HepG2 (cell line): ENCODE measurements at regions not wholly inside any gene's neighbourhood (a gene's known extent, or its start where the extent isn't known, plus 50 kb on each side); places are given as distances from the start of the nearest gene placed in this dataset.

Experiments used
- ATAC-seq: fragments of 200-7000 bp; cut with Tn5 transposase; 3 replicates; pipeline ENCODE4 v1.9.1; 2020; ENCODE audit warnings: mild to moderate bottlenecking, moderate library complexity
- BruUV-seq: library from RNA; stranded (reverse); fragments of 400-500 nt; replicated peaks from 2 replicates; lab custom pipeline; 2021; lab: Mats Ljungman, UMichigan
- CTCF ChIA-PET: fragments of 300-600 bp; formaldehyde crosslinking; extraction: SDS; loops from one replicate; lab custom pipeline; 2021; ENCODE audit warnings: low total read pairs, inconsistent platforms, low intra/inter-chr PET ratio; lab: Yijun Ruan, JAX
- POLR2A ChIA-PET: fragments of 350-600 bp; sonication (Branson Sonifier 250); formaldehyde crosslinking; loops from one replicate; lab custom pipeline; 2020; ENCODE audit warnings: antibody characterized with exemption, inconsistent platforms; lab: Yijun Ruan, JAX
- DNase-seq: peaks from one replicate; pipeline ENCODE4 v3.0.0-alpha.2; 2015; ENCODE audit warnings: low spot score
- FAIRE-seq: peaks from 3 replicates; lab custom pipeline; 2011; peaks lifted over from hg19 to GRCh38; lab: Jason Lieb, UNC
- H2AFZ ChIP-seq: one replicate; pipeline ENCODE4 v1.6.1; 2011; ENCODE audit warnings: low read length, inconsistent platforms
- H3K27ac ChIP-seq: fragments of 300-600 bp; 3 replicates; pipeline ENCODE4 v1.8.0; 2011; ENCODE audit warnings: mixed run types, mild to moderate bottlenecking, mixed read lengths, low read length, inconsistent platforms; ENCODE audit not compliant: insufficient read depth; ENCODE audit errors: extremely low read length
- H3K27me3 ChIP-seq, 2 experiments: fragments of 200-600 bp in 1 of 2; 2 replicates in 1 of 2; 3 replicates in 1 of 2; pipeline versions ENCODE4 v1.6.0 to v1.8.0; 2011; ENCODE audit warnings: low read length in 2 of 2, mild to moderate bottlenecking in 2 of 2, moderate library complexity in 2 of 2, inconsistent platforms in 1 of 2; ENCODE audit not compliant: insufficient read depth in 2 of 2, control insufficient read depth in 1 of 2
- H3K36me3 ChIP-seq, 2 experiments: fragments of 200-600 bp in 1 of 2; replicated peaks in 1 of 2; 2 replicates in 1 of 2; 3 replicates in 1 of 2; pipeline versions ENCODE4 v1.5.1 to v1.8.0; 2011; ENCODE audit warnings: low read length in 2 of 2, inconsistent platforms in 1 of 2; ENCODE audit not compliant: insufficient read depth in 2 of 2, control insufficient read depth in 1 of 2
- H3K4me1 ChIP-seq: 2 replicates; pipeline ENCODE4 v1.5.1; 2012; ENCODE audit warnings: low read length, inconsistent platforms; ENCODE audit not compliant: insufficient read depth
- H3K4me2 ChIP-seq: 2 replicates; pipeline ENCODE4 v1.6.0; 2011; ENCODE audit warnings: low read depth, low read length, inconsistent platforms
- H3K4me3 ChIP-seq, 3 experiments: fragments of 200-600 bp in 1 of 3; sonication (generic), shearing (Covaris generic) in 1 of 3; replicated peaks in 1 of 3; 2 replicates each; pipeline ENCODE4 v1.5.1; 2011 to 2016; ENCODE audit warnings: low read length in 3 of 3, inconsistent platforms in 2 of 3, low read depth in 2 of 3, mild to moderate bottlenecking in 2 of 3, control low read depth in 1 of 3, mixed read lengths in 1 of 3; ENCODE audit not compliant: insufficient read depth in 1 of 3
- H3K79me2 ChIP-seq: one replicate; pipeline ENCODE4 v1.6.1; 2011; ENCODE audit warnings: low read length, inconsistent platforms; ENCODE audit not compliant: insufficient read depth
- H3K9ac ChIP-seq: 2 replicates; pipeline ENCODE4 v1.6.0; 2011; ENCODE audit warnings: mild to moderate bottlenecking, low read depth, low read length, inconsistent platforms; ENCODE audit not compliant: insufficient read depth
- H3K9me3 ChIP-seq: 2 replicates; pipeline ENCODE4 v1.5.1; 2012; ENCODE audit warnings: mild to moderate bottlenecking, low read length
- H4K20me1 ChIP-seq: 2 replicates; pipeline ENCODE4 v1.6.0; 2011; ENCODE audit warnings: inconsistent platforms, mild to moderate bottlenecking, low read length, moderate library complexity; ENCODE audit not compliant: insufficient read depth
- FOSL2 ChIP-seq: sonication (generic); formaldehyde crosslinking; IDR thresholded peaks from 2 replicates; pipeline ENCODE4 v1.4.0; 2020; ENCODE audit warnings: missing genetic modification reagents
- GATAD2A ChIP-seq: IDR thresholded peaks from 2 replicates; pipeline ENCODE4 v1.6.1; 2016
- JARID2 ChIP-seq: sonication (generic); formaldehyde crosslinking; IDR thresholded peaks from 2 replicates; pipeline ENCODE4 v1.8.1; 2023; ENCODE audit warnings: missing genetic modification reagents, inconsistent platforms; ENCODE audit not compliant: insufficient replicate concordance
- KLF13 ChIP-seq: sonication (generic); formaldehyde crosslinking; IDR thresholded peaks from 2 replicates; pipeline ENCODE4 v1.4.0; 2020; ENCODE audit warnings: mild to moderate bottlenecking, missing genetic modification reagents
- NCOA5 ChIP-seq: sonication (generic); formaldehyde crosslinking; IDR thresholded peaks from 2 replicates; pipeline ENCODE4 v1.4.0; 2020; ENCODE audit warnings: missing genetic modification reagents
- NFE2 ChIP-seq: sonication (generic); formaldehyde crosslinking; IDR thresholded peaks from 2 replicates; pipeline ENCODE4 v1.4.0; 2020; ENCODE audit warnings: missing genetic modification reagents
- SAFB2 ChIP-seq: sonication (generic); formaldehyde crosslinking; IDR thresholded peaks from 2 replicates; pipeline ENCODE4 v1.5.1; 2020; ENCODE audit warnings: missing genetic modification reagents, low read depth, mild to moderate bottlenecking, borderline replicate concordance
- SNAPC2 ChIP-seq: sonication (generic); formaldehyde crosslinking; IDR thresholded peaks from 2 replicates; pipeline ENCODE4 v1.8.1; 2022; ENCODE audit warnings: mild to moderate bottlenecking, missing genetic modification reagents
- SPEN ChIP-seq: sonication (generic); formaldehyde crosslinking; IDR thresholded peaks from 2 replicates; pipeline ENCODE4 v1.5.1; 2020; ENCODE audit warnings: low read depth, mild to moderate bottlenecking, missing genetic modification reagents
- TOPORS ChIP-seq: sonication (generic); formaldehyde crosslinking; IDR thresholded peaks from 2 replicates; pipeline ENCODE4 v1.8.0; 2023; ENCODE audit warnings: mild to moderate bottlenecking, missing genetic modification reagents
- ZFP36 ChIP-seq: fragments of 150-350 bp; IDR thresholded peaks from 2 replicates; pipeline ENCODE4 v1.6.1; 2018; ENCODE audit warnings: borderline replicate concordance, low read length, low read depth; ENCODE audit not compliant: partially characterized antibody
- ZNF382 ChIP-seq: sonication (generic); formaldehyde crosslinking; IDR thresholded peaks from 2 replicates; pipeline ENCODE4 v1.5.0; 2020; ENCODE audit warnings: missing genetic modification reagents, mild to moderate bottlenecking, borderline replicate concordance
- ZNF383 ChIP-seq: sonication (generic); formaldehyde crosslinking; IDR thresholded peaks from 2 replicates; pipeline ENCODE4 v1.4.0; 2020; ENCODE audit warnings: missing genetic modification reagents, mild to moderate bottlenecking, borderline replicate concordance
- WGBS: methylation state at CpG from one replicate; pipeline ENCODE4 v1.1.6; 2017; ENCODE audit warnings: low lambda C conversion rate; 5-methylcytosine and 5-hydroxymethylcytosine counted together
- in situ Hi-C: cut with HindIII; loops from 2 replicates; pipeline ENCODE4 v1.10.0; 2017; ENCODE audit warnings: low pct_unique_long_range_greater_than_20kb; ENCODE audit not compliant: extremely low pct_ligation_motif_present
- intact Hi-C: fragments of 100-400 bp; cut with micrococcal nuclease; formaldehyde crosslinking; loops from one replicate; pipeline ENCODE4 v1.10.0; 2022; ENCODE audit not compliant: unreplicated experiment
- TF ChIP-seq, protein P1 (sequence below): sonication (generic); formaldehyde crosslinking; IDR thresholded peaks from 2 replicates; pipeline ENCODE4 v1.8.1; 2023; ENCODE audit warnings: missing genetic modification reagents, inconsistent platforms, borderline replicate concordance
- TF ChIP-seq, protein P2 (sequence below): sonication (generic); formaldehyde crosslinking; IDR thresholded peaks from 2 replicates; pipeline ENCODE4 v1.5.0; 2020; ENCODE audit warnings: mild to moderate bottlenecking, missing genetic modification reagents, moderate library complexity

GRCh38 chr12:70154960-70155589 lies 88.2 kb upstream of the CNOT2 start:
- H3K4me1 ChIP-seq = no peaks in the 10 kb centered on the region
- no peak overlapping the region for H3K4me3 ChIP-seq
- in situ Hi-C loops = no loop called here
- H3K4me2 ChIP-seq = no peak overlapping the region
- peak; percentile 80 for TF ChIP-seq ZFP36
- no peak for TF ChIP-seq JARID2 (CRISPR knock-in tag)
- no peak overlapping the region for H3K27ac ChIP-seq
- FAIRE-seq (no peak), DNase-seq (no peak), ATAC-seq (no peak)
- intact Hi-C loops = no loop called here
- peaks cover 56% of the 10 kb centered on the region for H3K9me3 ChIP-seq
- H3K79me2 ChIP-seq = no peaks in the 10 kb centered on the region
- H2AFZ ChIP-seq = no peak overlapping the region
- no peaks in the 10 kb centered on the region for H3K27me3 ChIP-seq
- ChIA-PET POLR2A (no interaction called here), CTCF (no interaction called here)
- H3K36me3 ChIP-seq = no peaks in the 10 kb centered on the region
- no TSS peak for BruUV-seq
- no peaks in the 10 kb centered on the region for H4K20me1 ChIP-seq
- H3K9ac ChIP-seq = no peak overlapping the region

GRCh38 chr12:70157099-70157498 lies 86.1 kb upstream of the CNOT2 start:
- Histone ChIP-seq H3K9me3 (peaks cover 68% of the 10 kb centered on the region), H3K4me2 (no peak overlapping the region), H3K79me2 (no peaks in the 10 kb centered on the region), H3K36me3 (no peaks in the 10 kb centered on the region), H2AFZ (no peak overlapping the region), H3K4me1 (no peaks in the 10 kb centered on the region), H3K27ac (no peak overlapping the region), H3K9ac (no peak overlapping the region), H4K20me1 (no peaks in the 10 kb centered on the region), H3K4me3 (no peak overlapping the region), H3K27me3 (no peaks in the 10 kb centered on the region)
- no peak for DNase-seq
- CTCF ChIA-PET = no interaction called here
- no peak for FAIRE-seq
- ATAC-seq = no peak
- in situ Hi-C loops = no loop called here
- no TSS peak for BruUV-seq
- intact Hi-C loops = no loop called here
- WGBS = 0% methylated on average over 1 of the region's 1 CpG
- POLR2A ChIA-PET = no interaction called here
- TF ChIP-seq SPEN (no peak), KLF13 (CRISPR knock-in tag) (no peak), FOSL2 (CRISPR knock-in tag) (no peak), GATAD2A (CRISPR knock-in tag) (no peak), SAFB2 (CRISPR knock-in tag) (no peak), NCOA5 (CRISPR knock-in tag) (no peak), SNAPC2 (no peak), ZNF383 (CRISPR knock-in tag) (no peak), NFE2 (no peak), ZNF382 (CRISPR knock-in tag) (no peak), TOPORS (CRISPR knock-in tag) (no peak)
- TF ChIP-seq, protein P1, sequence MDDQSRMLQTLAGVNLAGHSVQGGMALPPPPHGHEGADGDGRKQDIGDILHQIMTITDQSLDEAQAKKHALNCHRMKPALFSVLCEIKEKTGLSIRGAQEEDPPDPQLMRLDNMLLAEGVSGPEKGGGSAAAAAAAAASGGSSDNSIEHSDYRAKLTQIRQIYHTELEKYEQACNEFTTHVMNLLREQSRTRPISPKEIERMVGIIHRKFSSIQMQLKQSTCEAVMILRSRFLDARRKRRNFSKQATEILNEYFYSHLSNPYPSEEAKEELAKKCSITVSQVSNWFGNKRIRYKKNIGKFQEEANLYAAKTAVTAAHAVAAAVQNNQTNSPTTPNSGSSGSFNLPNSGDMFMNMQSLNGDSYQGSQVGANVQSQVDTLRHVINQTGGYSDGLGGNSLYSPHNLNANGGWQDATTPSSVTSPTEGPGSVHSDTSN (CRISPR knock-in tag) = no peak
- TF ChIP-seq, protein P2, sequence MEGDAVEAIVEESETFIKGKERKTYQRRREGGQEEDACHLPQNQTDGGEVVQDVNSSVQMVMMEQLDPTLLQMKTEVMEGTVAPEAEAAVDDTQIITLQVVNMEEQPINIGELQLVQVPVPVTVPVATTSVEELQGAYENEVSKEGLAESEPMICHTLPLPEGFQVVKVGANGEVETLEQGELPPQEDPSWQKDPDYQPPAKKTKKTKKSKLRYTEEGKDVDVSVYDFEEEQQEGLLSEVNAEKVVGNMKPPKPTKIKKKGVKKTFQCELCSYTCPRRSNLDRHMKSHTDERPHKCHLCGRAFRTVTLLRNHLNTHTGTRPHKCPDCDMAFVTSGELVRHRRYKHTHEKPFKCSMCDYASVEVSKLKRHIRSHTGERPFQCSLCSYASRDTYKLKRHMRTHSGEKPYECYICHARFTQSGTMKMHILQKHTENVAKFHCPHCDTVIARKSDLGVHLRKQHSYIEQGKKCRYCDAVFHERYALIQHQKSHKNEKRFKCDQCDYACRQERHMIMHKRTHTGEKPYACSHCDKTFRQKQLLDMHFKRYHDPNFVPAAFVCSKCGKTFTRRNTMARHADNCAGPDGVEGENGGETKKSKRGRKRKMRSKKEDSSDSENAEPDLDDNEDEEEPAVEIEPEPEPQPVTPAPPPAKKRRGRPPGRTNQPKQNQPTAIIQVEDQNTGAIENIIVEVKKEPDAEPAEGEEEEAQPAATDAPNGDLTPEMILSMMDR (CRISPR knock-in tag) = no peak
